Hematopoietic multipotent progenitor cell treated with erythropoietin and hydrocortisone succinate and interleukin-3 and kit ligand, for 15 days (in vitro differentiated cells): ENCODE measurements at regions not wholly inside any gene's neighbourhood (a gene's known extent, or its start where the extent isn't known, plus 50 kb on each side); places are given as distances from the start of the nearest gene placed in this dataset.
"Not testable (repeated sequence)": the region's sequence is repeated elsewhere in the genome, so short reads cannot be mapped to it uniquely, and the experiment has no call there.

Source experiments
- DNase-seq: peaks from one replicate; pipeline ENCODE4 v3.0.0-alpha.2; 2015; ENCODE audit warnings: low spot score

DNA sequence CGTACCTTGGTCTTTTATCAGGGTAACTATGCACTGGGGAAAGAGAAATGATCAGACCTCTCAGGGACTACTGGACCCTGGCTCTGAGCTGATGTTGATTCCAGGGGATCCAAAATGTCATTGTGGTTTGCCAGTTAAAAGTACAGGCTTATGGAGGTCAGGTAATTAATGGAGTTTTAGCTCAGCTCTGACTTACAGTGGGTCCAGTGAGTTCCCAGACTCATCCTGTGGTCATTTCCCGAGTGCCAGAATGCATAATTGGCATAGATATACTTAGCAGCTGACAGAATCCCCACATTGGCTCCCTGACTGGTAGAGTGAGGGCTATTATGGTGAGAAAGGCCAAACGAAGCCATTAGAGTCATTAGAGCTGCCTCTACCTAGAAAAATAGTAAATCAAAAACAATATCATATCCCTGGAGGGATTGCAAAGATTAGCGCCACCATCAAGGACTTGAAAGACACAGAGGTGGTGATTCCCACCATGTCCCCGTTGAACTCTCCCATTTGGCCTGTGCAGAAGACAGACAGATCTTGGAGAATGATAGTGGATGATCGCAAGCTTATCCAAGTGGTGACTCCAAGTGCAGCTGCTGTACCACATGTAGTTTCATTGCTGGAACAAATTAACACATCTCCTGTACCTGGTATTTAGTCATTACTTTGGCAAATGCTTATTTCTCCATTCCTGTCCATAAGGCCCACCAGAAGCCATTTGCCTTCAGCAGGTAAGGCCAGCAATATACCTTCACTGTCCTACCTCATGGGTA is 152.4 kb downstream of the THBS2 start:
- no peak for DNase-seq

GRCh38 chr6:169099411-169100202 is 154.0 kb downstream of the THBS2 start:
- no peak for DNase-seq

DNA sequence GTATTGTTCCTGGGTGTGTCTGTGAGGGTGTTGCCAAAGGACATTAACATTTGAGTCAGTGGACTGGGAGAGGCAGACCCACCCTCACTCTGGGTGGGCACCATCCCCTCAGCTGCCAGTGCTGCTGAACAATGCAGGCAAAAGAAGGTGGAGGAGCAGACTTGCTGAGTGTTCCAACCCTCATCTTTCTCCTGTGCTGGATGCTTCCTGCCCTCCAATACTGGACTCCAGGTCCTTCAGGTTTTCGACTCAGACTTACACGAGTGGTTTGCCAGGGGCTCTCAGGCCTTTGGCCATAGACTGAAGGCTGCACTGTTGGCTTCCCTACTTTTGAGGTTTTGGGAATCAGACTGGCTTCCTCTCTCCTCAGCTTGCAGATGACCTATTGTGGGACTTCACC is 155.0 kb downstream of the THBS2 start:
- DNase-seq, result not testable (repeated sequence)

DNA sequence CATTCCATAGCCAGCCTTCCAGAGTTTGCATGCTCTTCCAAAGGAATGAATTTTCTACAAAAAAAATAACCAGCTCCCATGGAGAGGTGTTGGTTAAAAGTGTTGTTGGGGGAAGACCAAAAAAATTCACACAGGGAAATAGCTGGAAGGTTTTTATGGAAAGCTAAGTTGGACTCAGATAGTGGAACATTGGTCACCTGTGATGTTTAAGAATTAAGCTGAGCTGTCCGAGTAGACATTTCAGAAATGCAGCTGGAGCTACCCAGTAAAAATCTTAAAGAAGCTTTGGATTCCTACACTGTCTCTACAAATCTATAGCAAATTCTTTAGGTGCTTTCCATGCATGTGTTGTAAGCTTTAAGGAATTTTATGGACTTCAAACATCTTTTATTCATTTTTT is 155.5 kb downstream of the THBS2 start:
- DNase-seq, result no peak

DNA sequence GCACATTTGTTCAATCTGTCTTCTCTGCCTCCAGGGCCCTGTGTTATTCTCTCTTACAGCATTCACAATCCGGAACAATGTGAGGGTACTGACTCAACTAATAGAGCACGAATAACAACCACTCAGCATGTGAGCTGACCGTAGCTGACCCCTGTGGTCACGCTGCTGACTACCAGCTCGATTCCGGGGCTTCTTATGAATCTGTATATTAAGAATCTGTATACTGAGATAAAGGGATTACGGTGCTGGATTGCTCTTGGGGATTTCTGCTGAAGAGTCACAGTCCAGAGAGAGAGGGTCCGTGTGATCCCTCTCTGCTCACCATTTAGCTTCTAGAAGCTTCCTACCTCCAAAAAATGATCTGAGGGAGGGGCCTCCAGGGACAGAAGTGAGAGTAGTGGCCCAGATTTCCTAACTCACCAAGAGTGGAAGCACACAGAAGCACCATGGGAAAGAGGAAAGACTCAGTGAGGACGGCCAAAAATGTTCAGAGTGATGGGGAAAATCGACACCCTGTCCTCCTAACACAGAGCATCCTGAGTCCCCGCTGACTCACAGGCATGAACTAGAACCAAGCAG is 156.2 kb downstream of the THBS2 start:
- no peak for DNase-seq

GRCh38 chr6:169096388-169096787 is 157.3 kb downstream of the THBS2 start:
- no peak for DNase-seq

- DNase-seq, result no peak
These were observed 158.5 kb downstream of the THBS2 start for GRCh38 chr6:169095153-169095552.

GRCh38 chr6:169094552-169094950 is 159.1 kb downstream of the THBS2 start:
- DNase-seq, result no peak

DNA sequence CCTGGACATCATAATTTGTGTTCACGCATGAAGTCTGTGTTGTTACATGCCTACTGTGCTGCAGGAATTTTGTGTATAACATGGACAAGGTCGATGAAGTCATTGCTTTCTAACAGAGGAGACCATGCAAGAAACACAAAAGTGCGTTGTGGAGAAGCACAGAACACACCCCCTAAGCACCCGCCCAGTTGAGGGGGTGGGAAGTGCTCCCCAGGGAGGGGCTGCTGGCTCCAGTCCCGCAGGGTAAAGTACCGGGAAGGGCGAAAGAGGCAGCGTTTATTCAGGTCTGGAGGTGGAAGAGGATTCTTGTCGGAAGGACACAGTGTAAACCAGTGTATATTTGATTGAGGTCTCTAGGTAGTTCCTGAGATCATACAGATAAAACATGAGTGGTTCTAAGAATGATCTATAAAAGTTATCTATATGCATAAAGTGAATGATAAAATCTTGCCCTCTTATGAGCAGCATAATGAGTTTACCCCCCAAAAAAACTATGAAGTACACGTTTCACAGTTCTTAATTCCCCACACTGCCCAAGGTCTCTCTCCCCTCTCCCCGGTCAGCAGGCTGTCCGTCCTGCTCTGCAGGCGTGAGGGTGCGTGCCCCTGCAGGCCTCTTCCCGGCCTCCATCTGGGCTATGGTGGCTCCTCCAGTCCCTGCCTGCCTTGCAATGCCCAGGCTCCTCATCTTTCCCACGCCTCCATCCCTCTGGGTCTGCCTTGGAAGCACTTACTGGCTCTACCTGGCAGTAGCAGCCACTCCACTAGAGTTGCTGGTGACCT is 159.7 kb downstream of the THBS2 start:
- no peak for DNase-seq

DNA sequence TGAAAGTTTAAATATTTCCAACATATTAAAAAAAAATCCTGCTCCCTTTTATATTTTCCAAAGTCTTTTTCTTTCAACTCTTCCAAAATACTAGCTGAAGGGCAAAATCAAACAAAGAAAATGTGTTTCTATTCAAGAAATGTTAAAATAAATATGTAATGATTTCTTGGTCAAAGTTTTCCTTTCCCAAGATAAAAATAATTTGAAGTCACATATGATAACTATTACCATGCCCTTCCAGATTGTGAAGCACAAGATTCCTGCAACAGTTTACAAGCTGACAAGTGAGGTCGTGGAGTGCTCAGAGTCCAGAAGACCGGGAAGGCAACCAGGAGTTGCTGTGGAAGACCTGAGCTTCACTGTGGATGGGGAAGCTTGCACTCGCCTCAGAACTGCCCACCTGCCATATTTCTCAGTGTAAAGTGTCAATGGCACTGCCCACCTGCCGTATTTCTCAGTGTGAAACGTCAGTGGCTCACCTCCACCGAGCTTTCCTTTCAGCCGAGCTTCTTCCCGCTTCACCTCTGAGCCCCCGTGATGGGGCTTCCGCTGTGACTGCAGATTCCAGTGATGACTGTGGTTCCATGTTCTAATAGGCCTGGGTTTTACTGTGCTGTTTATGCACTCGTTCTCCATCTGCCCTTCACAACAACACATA is 160.5 kb downstream of the THBS2 start:
- no peak for DNase-seq

DNA sequence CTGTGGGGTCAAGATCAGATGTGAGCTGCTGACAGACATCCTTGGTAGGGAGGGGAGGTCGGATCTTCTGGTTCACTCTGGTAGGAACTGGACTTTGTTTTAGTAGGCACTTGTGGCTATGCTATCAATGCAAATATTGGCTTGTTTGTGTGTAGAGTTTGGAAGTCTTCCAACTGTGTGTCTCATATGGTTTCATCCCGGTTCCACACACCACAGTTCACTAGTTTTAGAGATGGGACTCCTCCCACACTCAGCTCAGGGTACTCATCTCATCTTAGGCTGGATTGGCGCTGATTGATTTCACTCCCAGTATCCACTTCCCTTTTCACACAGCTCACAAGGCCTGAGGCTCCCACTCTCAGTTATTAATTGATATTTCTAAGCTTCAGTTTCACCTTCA is 161.3 kb downstream of the THBS2 start:
- DNase-seq, result no peak

- DNase-seq, result not testable (repeated sequence)
These were observed 163.0 kb downstream of the THBS2 start for GRCh38 chr6:169090514-169091127.

DNA sequence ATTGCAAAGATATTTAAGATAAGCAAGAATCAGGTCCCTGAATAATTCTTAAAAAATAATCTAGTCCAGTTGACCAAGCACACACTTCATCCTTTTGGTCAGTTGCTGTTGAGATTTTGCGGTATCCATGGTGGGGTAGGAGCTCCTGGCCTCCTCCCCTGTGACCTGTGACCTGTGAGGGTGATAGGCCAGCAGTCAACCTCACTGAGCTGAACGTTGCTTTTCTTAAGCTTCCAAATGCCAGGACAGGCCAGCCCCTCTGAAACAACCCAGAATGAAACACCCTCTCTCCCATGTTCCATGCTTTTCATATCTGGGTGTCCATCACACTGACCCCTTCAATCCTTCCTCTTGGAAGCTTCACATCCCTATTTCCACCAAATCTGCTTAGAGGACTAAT is 164.9 kb downstream of the THBS2 start:
- DNase-seq, result no peak

DNA sequence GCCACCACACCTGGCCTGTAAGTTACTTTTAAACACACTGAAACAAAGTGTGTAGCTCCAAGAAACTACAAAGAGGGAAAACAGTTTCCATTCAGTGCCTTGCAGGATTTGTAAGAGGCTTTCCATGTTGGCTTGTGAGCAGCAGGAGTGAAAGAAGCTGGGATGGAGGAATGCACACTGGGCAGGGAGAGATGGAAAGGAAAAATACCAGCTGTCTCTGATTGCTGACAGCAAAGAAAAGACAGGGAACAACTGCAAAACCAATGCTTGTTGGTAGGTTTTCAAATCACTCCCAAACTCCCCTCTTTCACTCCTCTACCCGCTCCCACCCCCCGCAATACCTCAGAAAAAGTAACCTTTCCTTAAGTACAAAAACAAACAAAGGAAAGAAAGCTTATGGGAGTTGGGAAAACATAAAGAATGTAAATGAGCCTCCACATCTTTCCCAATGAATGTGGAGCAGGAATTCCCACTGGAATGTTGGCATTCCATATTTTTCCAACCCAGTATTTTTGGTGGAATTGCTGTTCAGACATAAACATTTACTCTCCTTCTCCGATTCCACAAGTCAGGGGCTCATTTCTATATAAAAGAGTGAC is 166.1 kb downstream of the THBS2 start:
- DNase-seq, result no peak

DNA sequence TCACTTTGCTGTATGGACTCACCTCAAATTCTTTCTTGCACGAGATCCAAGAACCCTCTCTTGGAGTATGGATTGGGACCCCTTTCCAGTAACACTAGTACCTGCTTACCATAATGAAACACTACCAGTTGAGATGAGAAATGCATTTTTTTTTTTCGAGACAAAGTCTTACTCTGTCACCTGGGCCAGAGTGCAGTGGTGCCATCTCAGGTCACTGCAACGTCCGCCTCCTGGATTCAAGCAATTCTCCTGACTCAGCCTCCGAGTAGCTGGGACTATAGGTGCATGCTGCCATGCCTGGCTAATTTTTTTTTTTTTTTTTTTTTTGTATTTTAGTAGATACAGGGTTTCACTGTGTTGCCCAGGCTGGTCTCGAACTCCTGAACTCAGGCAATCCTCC is 167.0 kb downstream of the THBS2 start:
- DNase-seq, result not testable (repeated sequence)

DNA sequence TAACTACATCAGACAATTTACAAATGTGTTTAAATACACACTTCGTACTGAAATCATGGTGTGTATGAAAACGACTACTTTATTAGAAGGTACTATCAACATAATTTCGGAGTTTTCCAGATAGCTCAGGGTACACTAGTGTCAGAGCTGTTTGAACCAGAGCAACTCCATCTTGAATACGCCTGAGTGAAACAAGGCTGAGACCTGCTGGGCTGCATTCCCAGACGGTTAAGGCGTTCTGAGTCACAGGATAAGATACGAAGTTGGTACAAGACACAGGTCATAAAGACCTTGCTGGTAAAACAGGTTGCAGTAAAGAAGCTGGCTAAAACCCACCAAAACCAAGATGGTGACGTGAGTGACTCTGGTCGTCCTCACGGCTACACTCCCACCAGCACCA is 167.6 kb downstream of the THBS2 start:
- no peak for DNase-seq

GRCh38 chr6:169085466-169085865 is 168.2 kb downstream of the THBS2 start:
- no peak for DNase-seq

DNA sequence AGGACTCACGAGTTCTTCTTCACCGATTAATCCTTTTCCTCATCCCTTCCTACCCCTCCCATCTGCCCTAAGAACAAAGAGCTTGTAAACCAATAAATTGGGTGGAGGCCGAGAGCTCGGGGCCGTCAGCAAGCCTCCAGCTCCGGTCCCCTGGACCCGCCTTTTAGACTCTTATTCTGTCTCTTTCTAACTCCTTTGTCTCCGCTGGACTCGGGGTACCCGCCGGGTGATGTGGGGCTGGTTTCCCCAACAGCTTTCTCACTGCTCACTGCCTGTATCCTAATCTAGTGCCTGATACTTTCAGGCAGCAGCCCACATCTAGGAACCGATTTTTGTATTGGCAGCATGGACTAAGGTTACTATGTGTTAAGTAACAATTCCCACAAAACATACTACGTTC is 169.1 kb downstream of the THBS2 start:
- DNase-seq, result not testable (repeated sequence)

GRCh38 chr6:169084067-169084466 is 169.6 kb downstream of the THBS2 start:
- no peak for DNase-seq

- no peak for DNase-seq
These were observed 170.2 kb downstream of the THBS2 start for GRCh38 chr6:169083508-169083874.
